Stomach (tissue), 4 donors: ENCODE measurements at regions not wholly inside any gene's neighbourhood (a gene's known extent, or its start where the extent isn't known, plus 50 kb on each side); places are given as distances from the start of the nearest gene placed in this dataset.

Source experiments
- CTCF ChIP-seq, 7 experiments: fragments of 450-650 bp in 4 of 7; fragments of 200-600 bp in 3 of 7; sonication (generic) in 3 of 7; IDR thresholded peaks; one replicate each; pipeline ENCODE4 v1.5.1; 2016 to 2019; ENCODE audit warnings: antibody characterized with exemption in 7 of 7, control low read depth in 2 of 7, mild to moderate bottlenecking in 1 of 7
- EP300 ChIP-seq: sonication (generic); formaldehyde crosslinking; IDR thresholded peaks from one replicate; pipeline ENCODE4 v1.6.1; 2017; ENCODE audit warnings: antibody characterized with exemption
- POLR2A ChIP-seq, 4 donors: fragments of 450-650 bp; IDR thresholded peaks; one replicate each; pipeline ENCODE4 v1.6.1; 2016; ENCODE audit warnings: antibody characterized with exemption in 4 of 4, control low read depth in 2 of 4, mild to moderate bottlenecking in 1 of 4, moderate library complexity in 1 of 4
- POLR2AphosphoS5 ChIP-seq, 3 donors: sonication (generic); formaldehyde crosslinking; IDR thresholded peaks; one replicate each; pipeline ENCODE4 v1.6.1; 2016; ENCODE audit warnings: antibody characterized with exemption in 3 of 3

GRCh38 chr11:81874635-81875034, 859.0 kb downstream of the FAM181B start:
- TF ChIP-seq POLR2A (IDR thresholded peaks at IDR 0.05) (no peak), CTCF (IDR thresholded peaks at IDR 0.05) (no peak), EP300 (no peak), POLR2AphosphoS5 (IDR thresholded peaks at IDR 0.05) (no peak)
